ENCODE measurements at regions not wholly inside any gene's neighbourhood (a gene's known extent, or its start where the extent isn't known, plus 50 kb on each side); places are given as distances from the start of the nearest gene placed in this dataset.

GRCh38 chr12:131637986-131638385 lies 72.9 kb upstream of the SFSWAP start:
- Mint-ChIP-seq H3K4me1 (ENCODE audit: low read depth) (no peaks in the 10 kb centered on the region), H3K4me3 (ENCODE audit: low read depth) (no peak overlapping the region), H3K27ac (no peak overlapping the region), H3K36me3 (ENCODE audit: insufficient read depth) (no peaks in the 10 kb centered on the region), H3K9me3 (ENCODE audit: low read depth) (no peaks in the 10 kb centered on the region), H3K27me3 (peaks cover 19% of the 10 kb centered on the region)
- TF ChIP-seq, protein P1, sequence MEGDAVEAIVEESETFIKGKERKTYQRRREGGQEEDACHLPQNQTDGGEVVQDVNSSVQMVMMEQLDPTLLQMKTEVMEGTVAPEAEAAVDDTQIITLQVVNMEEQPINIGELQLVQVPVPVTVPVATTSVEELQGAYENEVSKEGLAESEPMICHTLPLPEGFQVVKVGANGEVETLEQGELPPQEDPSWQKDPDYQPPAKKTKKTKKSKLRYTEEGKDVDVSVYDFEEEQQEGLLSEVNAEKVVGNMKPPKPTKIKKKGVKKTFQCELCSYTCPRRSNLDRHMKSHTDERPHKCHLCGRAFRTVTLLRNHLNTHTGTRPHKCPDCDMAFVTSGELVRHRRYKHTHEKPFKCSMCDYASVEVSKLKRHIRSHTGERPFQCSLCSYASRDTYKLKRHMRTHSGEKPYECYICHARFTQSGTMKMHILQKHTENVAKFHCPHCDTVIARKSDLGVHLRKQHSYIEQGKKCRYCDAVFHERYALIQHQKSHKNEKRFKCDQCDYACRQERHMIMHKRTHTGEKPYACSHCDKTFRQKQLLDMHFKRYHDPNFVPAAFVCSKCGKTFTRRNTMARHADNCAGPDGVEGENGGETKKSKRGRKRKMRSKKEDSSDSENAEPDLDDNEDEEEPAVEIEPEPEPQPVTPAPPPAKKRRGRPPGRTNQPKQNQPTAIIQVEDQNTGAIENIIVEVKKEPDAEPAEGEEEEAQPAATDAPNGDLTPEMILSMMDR (IDR thresholded peaks at IDR 0.05; ENCODE audit: unreplicated experiment), result no peak
- DNase-seq (ENCODE audit: low spot score, unreplicated experiment), result no peak

- Mint-ChIP-seq H3K36me3 (ENCODE audit: insufficient read depth) (no peaks in the 10 kb centered on the region), H3K4me1 (ENCODE audit: low read depth) (no peaks in the 10 kb centered on the region), H3K9me3 (ENCODE audit: low read depth) (no peaks in the 10 kb centered on the region), H3K4me3 (ENCODE audit: low read depth) (no peak overlapping the region), H3K27ac (no peak overlapping the region), H3K27me3 (peaks cover 23% of the 10 kb centered on the region)
- DNase-seq (ENCODE audit: low spot score, unreplicated experiment), result no peak
- TF ChIP-seq, protein P1 (IDR thresholded peaks at IDR 0.05; ENCODE audit: unreplicated experiment), result no peak
Observed at GRCh38 chr12:131639270-131639940, 71.5 kb upstream of the SFSWAP start.

GRCh38 chr12:131640525-131640924 lies 70.4 kb upstream of the SFSWAP start:
- no peaks in the 10 kb centered on the region for H3K36me3 Mint-ChIP-seq (ENCODE audit: insufficient read depth)
- no peaks in the 10 kb centered on the region for H3K4me1 Mint-ChIP-seq (ENCODE audit: low read depth)
- DNase-seq (ENCODE audit: low spot score, unreplicated experiment), result no peak
- H3K27me3 Mint-ChIP-seq, result peaks cover 14% of the 10 kb centered on the region
- no peak overlapping the region for H3K27ac Mint-ChIP-seq
- TF ChIP-seq, protein P1 (IDR thresholded peaks at IDR 0.05; ENCODE audit: unreplicated experiment), result no peak
- no peaks in the 10 kb centered on the region for H3K9me3 Mint-ChIP-seq (ENCODE audit: low read depth)
- no peak overlapping the region for H3K4me3 Mint-ChIP-seq (ENCODE audit: low read depth)

DNA sequence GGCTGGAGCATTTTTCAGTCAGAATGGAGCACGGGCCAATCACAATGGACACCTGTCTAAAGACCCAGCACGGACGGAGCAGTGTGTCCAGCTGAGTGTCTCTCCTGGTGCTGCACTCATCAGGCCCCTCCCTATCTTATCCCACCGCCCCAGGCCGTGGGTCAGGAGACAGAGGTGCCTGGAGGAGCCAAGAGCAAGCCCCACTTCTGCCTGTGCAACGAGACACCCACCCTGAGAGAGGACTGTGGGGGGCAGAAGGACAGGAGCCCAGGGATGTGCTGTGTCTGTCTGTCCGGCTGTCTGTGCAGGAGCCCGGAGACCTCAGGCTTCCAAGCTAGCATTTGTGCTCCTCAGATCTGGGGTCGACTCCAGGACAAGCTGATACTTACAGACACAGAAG lies 69.6 kb upstream of the SFSWAP start:
- no peak for DNase-seq (ENCODE audit: low spot score, unreplicated experiment)
- Mint-ChIP-seq H3K4me1 (ENCODE audit: low read depth) (no peaks in the 10 kb centered on the region), H3K4me3 (ENCODE audit: low read depth) (no peak overlapping the region), H3K27ac (no peak overlapping the region), H3K36me3 (ENCODE audit: insufficient read depth) (no peaks in the 10 kb centered on the region), H3K9me3 (ENCODE audit: low read depth) (no peaks in the 10 kb centered on the region), H3K27me3 (peaks cover 14% of the 10 kb centered on the region)
- TF ChIP-seq, protein P1 (IDR thresholded peaks at IDR 0.05; ENCODE audit: unreplicated experiment), result no peak

DNA sequence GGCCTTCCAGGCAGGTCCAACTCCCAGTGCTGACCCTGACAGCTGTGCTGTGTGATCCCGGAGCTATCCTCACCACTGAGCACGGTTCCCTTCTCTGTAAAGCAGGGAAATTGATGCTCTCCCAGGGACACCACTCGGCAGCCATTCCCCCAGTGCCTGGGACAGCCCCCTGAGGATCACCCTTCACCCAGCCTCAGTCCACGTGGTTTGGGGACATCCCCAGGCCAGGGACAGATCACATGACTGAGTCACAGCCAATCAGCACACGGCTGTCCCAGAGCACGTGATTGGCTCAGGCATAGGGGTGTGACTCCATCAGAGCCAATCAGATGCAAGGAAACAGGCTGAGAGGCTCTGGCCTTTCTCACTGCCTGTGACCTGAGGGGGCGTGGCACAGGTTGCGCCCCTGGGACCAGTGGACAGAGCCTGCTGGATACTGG lies 68.8 kb upstream of the SFSWAP start:
- Mint-ChIP-seq H3K4me3 (ENCODE audit: low read depth) (no peak overlapping the region), H3K36me3 (ENCODE audit: insufficient read depth) (no peaks in the 10 kb centered on the region), H3K27me3 (peaks cover 14% of the 10 kb centered on the region), H3K27ac (no peak overlapping the region), H3K4me1 (ENCODE audit: low read depth) (no peaks in the 10 kb centered on the region), H3K9me3 (ENCODE audit: low read depth) (no peaks in the 10 kb centered on the region)
- TF ChIP-seq, protein P1 (IDR thresholded peaks at IDR 0.05; ENCODE audit: unreplicated experiment), result no peak
- DNase-seq (ENCODE audit: low spot score, unreplicated experiment), result no peak
